IMR-90 (cell line): ENCODE measurements at regions not wholly inside any gene's neighbourhood (a gene's known extent, or its start where the extent isn't known, plus 50 kb on each side); places are given as distances from the start of the nearest gene placed in this dataset.

ENCODE experiments used
- ATAC-seq: fragments of 200-7000 bp; cut with Tn5 transposase; 2 replicates; pipeline ENCODE4 v1.9.1; 2020; ENCODE audit warnings: low read depth, mild to moderate bottlenecking, moderate library complexity
- BruUV-seq: library from RNA; stranded (reverse); fragments of 400-500 nt; replicated peaks from 2 replicates; lab custom pipeline; 2021; lab: Mats Ljungman, UMichigan
- CTCF ChIA-PET: fragments of 300-600 bp; formaldehyde crosslinking; extraction: SDS; loops from one replicate; lab custom pipeline; 2021; ENCODE audit warnings: antibody characterized with exemption; lab: Yijun Ruan, JAX
- POLR2A ChIA-PET: fragments of 300-600 bp; sonication (Branson Sonifier 250); formaldehyde crosslinking; loops from one replicate; lab custom pipeline; 2022; ENCODE audit warnings: antibody characterized with exemption; ENCODE audit not compliant: unreplicated experiment; lab: Charles Lee
- DNase-seq: peaks from one replicate; pipeline ENCODE4 v3.0.0; 2013
- H2AFZ ChIP-seq: replicated peaks from 2 replicates; pipeline ENCODE3; 2013; ENCODE audit warnings: low read length, mild to moderate bottlenecking; ENCODE audit not compliant: poor library complexity
- H2AK5ac ChIP-seq: 2 replicates; pipeline ENCODE4 v1.6.1; 2013; ENCODE audit warnings: low read depth, low read length, inconsistent platforms
- H2AK9ac ChIP-seq: replicated peaks from 2 replicates; pipeline ENCODE3; 2013; ENCODE audit warnings: mild to moderate bottlenecking, low read depth, low read length, moderate library complexity; ENCODE audit not compliant: poor library complexity
- H2BK120ac ChIP-seq: 2 replicates; pipeline ENCODE4 v1.6.1; 2013; ENCODE audit warnings: low read depth, low read length, inconsistent platforms
- H2BK15ac ChIP-seq: 3 replicates; pipeline ENCODE4 v1.6.1; 2013; ENCODE audit warnings: low read depth, low read length, inconsistent platforms
- H2BK20ac ChIP-seq: 2 replicates; pipeline ENCODE4 v1.6.1; 2013; ENCODE audit warnings: low read depth, mild to moderate bottlenecking, inconsistent platforms, low read length, moderate library complexity
- H2BK5ac ChIP-seq: 2 replicates; pipeline ENCODE4 v1.6.1; 2013; ENCODE audit warnings: mild to moderate bottlenecking, low read depth, low read length, inconsistent platforms; ENCODE audit not compliant: poor library complexity, severe bottlenecking
- H3K14ac ChIP-seq: replicated peaks from 2 replicates; pipeline ENCODE4 v1.6.1; 2013; ENCODE audit warnings: low read depth, low read length, inconsistent platforms
- H3K18ac ChIP-seq: 2 replicates; pipeline ENCODE4 v1.6.1; 2013; ENCODE audit warnings: low read depth, low read length, control low read depth
- H3K23ac ChIP-seq: 2 replicates; pipeline ENCODE4 v1.6.1; 2013; ENCODE audit warnings: low read depth, low read length, inconsistent platforms
- H3K27ac ChIP-seq: 2 replicates; pipeline ENCODE4 v1.5.1; 2013; ENCODE audit warnings: mild to moderate bottlenecking, control low read depth, low read length; ENCODE audit not compliant: insufficient read depth
- H3K27me3 ChIP-seq: 2 replicates; pipeline ENCODE4 v1.6.1; 2013; ENCODE audit warnings: low read length; ENCODE audit not compliant: control insufficient read depth, insufficient read depth
- H3K36me3 ChIP-seq: 2 replicates; pipeline ENCODE4 v1.6.1; 2013; ENCODE audit warnings: low read length, mixed read lengths; ENCODE audit not compliant: control insufficient read depth, insufficient read depth
- H3K4ac ChIP-seq: 2 replicates; pipeline ENCODE4 v1.6.1; 2013; ENCODE audit warnings: low read depth, low read length, inconsistent platforms
- H3K4me1 ChIP-seq: 2 replicates; pipeline ENCODE4 v1.6.1; 2013; ENCODE audit warnings: low read length, mixed read lengths; ENCODE audit not compliant: control insufficient read depth, insufficient read depth
- H3K4me2 ChIP-seq: 2 replicates; pipeline ENCODE4 v1.6.1; 2013; ENCODE audit warnings: low read depth, mild to moderate bottlenecking, control low read depth, low read length, moderate library complexity
- H3K4me3 ChIP-seq: 2 replicates; pipeline ENCODE4 v1.5.1; 2013; ENCODE audit warnings: low read depth, mild to moderate bottlenecking, control low read depth, low read length, moderate library complexity; ENCODE audit not compliant: insufficient read depth
- H3K56ac ChIP-seq: 2 replicates; pipeline ENCODE4 v1.6.1; 2013; ENCODE audit warnings: low read length, inconsistent platforms; ENCODE audit not compliant: insufficient read depth; ENCODE audit errors: extremely low read depth
- H3K79me1 ChIP-seq, 2 experiments: 2 replicates each; pipeline ENCODE4 v1.6.1; 2013; ENCODE audit warnings: low read length in 2 of 2, inconsistent platforms in 1 of 2, low read depth in 1 of 2
- H3K9ac ChIP-seq: 2 replicates; pipeline ENCODE4 v1.6.1; 2013; ENCODE audit warnings: low read depth, low read length, control low read depth
- H3K9me1 ChIP-seq: 2 replicates; pipeline ENCODE4 v1.6.1; 2013; ENCODE audit warnings: low read length, inconsistent platforms; ENCODE audit not compliant: insufficient read depth
- H3K9me3 ChIP-seq: 2 replicates; pipeline ENCODE4 v1.6.1; 2013; ENCODE audit warnings: low read length; ENCODE audit not compliant: control insufficient read depth, insufficient read depth
- H4K20me1 ChIP-seq: 2 replicates; pipeline ENCODE4 v1.6.1; 2013; ENCODE audit warnings: low read length, inconsistent platforms; ENCODE audit not compliant: insufficient read depth
- H4K5ac ChIP-seq: 2 replicates; pipeline ENCODE4 v1.6.1; 2013; ENCODE audit warnings: mild to moderate bottlenecking, low read depth, low read length, control low read depth
- H4K8ac ChIP-seq, 2 experiments: 2 replicates each; pipeline ENCODE4 v1.6.1; 2013; ENCODE audit warnings: low read depth in 2 of 2, low read length in 2 of 2, control low read depth in 1 of 2, inconsistent platforms in 1 of 2
- H4K91ac ChIP-seq: 2 replicates; pipeline ENCODE4 v1.6.1; 2013; ENCODE audit warnings: low read depth, low read length, inconsistent platforms; ENCODE audit not compliant: insufficient read depth
- CEBPB ChIP-seq: IDR thresholded peaks from 2 replicates; pipeline ENCODE4 v1.6.1; 2012; ENCODE audit warnings: low read depth, low read length, improper control_type of control experiment
- CHD1 ChIP-seq: IDR thresholded peaks from 2 replicates; pipeline ENCODE4 v1.6.1; 2012; ENCODE audit warnings: low read depth, low read length, improper control_type of control experiment
- CTCF ChIP-seq: conservative IDR thresholded peaks from 2 replicates; pipeline ENCODE4 v1.5.1; 2012; ENCODE audit warnings: mild to moderate bottlenecking, low read depth, low read length, improper control_type of control experiment
- ELK1 ChIP-seq: fragments of 150-350 bp; IDR thresholded peaks from 2 replicates; pipeline ENCODE4 v1.6.1; 2016; ENCODE audit warnings: low read depth, mild to moderate bottlenecking, low read length, moderate library complexity, borderline replicate concordance
- FOS ChIP-seq: fragments of 150-350 bp; IDR thresholded peaks from 2 replicates; pipeline ENCODE4 v1.6.1; 2016; ENCODE audit warnings: low read depth, low read length
- MAFK ChIP-seq: IDR thresholded peaks from 2 replicates; pipeline ENCODE4 v1.6.1; 2012; ENCODE audit warnings: low read depth, low read length, improper control_type of control experiment
- MAZ ChIP-seq: IDR thresholded peaks from 2 replicates; pipeline ENCODE4 v1.6.1; 2012; ENCODE audit warnings: low read depth, mild to moderate bottlenecking, low read length, improper control_type of control experiment, moderate library complexity, borderline replicate concordance
- MXI1 ChIP-seq: IDR thresholded peaks from 2 replicates; pipeline ENCODE4 v1.6.1; 2012; ENCODE audit warnings: low read depth, mild to moderate bottlenecking, low read length, moderate library complexity, borderline replicate concordance
- NFE2L2 ChIP-seq: fragments of 150-350 bp; IDR thresholded peaks from 2 replicates; pipeline ENCODE4 v1.6.1; 2016; ENCODE audit warnings: low read depth, mild to moderate bottlenecking, low read length
- POLR2A ChIP-seq: IDR thresholded peaks from 2 replicates; pipeline ENCODE4 v1.6.1; 2012; ENCODE audit warnings: mild to moderate bottlenecking, low read depth, low read length
- RAD21 ChIP-seq: IDR thresholded peaks from 2 replicates; pipeline ENCODE4 v1.6.1; 2012; ENCODE audit warnings: low read length, improper control_type of control experiment
- RFX5 ChIP-seq: IDR thresholded peaks from 2 replicates; pipeline ENCODE4 v1.8.0; 2012; ENCODE audit warnings: low read depth, mild to moderate bottlenecking, low read length, moderate library complexity
- SMC3 ChIP-seq: fragments of 150-350 bp; IDR thresholded peaks from 2 replicates; pipeline ENCODE4 v1.6.1; 2016; ENCODE audit warnings: low read depth, mild to moderate bottlenecking, antibody characterized with exemption, low read length, moderate library complexity
- WGBS, 2 experiments: methylation state at CpG; one replicate each; pipeline versions ENCODE4 v1.1.5 to v1.1.7; 2013; ENCODE audit warnings: missing lambda C conversion rate in 2 of 2; ENCODE audit not compliant: insufficient read length in 1 of 2; ENCODE audit errors: extremely low coverage in 2 of 2; 5-methylcytosine and 5-hydroxymethylcytosine counted together
- dilution Hi-C: fragments of 300-500 bp; cut with HindIII; formaldehyde crosslinking; loops from one replicate; pipeline ENCODE4 v1.14.3; 2018; ENCODE audit warnings: low sequenced_read_pairs; ENCODE audit not compliant: unreplicated experiment
- in situ Hi-C: fragments of 300-500 bp; cut with MboI; formaldehyde crosslinking; loops from 3 replicates; pipeline ENCODE4 v1.14.3; 2019; ENCODE audit warnings: low sequenced_read_pairs, inconsistent platforms, mixed read lengths
- intact Hi-C: fragments of 100-400 bp; cut with micrococcal nuclease; formaldehyde crosslinking; loops from 2 replicates; pipeline ENCODE4 v1.10.0; 2022

DNA sequence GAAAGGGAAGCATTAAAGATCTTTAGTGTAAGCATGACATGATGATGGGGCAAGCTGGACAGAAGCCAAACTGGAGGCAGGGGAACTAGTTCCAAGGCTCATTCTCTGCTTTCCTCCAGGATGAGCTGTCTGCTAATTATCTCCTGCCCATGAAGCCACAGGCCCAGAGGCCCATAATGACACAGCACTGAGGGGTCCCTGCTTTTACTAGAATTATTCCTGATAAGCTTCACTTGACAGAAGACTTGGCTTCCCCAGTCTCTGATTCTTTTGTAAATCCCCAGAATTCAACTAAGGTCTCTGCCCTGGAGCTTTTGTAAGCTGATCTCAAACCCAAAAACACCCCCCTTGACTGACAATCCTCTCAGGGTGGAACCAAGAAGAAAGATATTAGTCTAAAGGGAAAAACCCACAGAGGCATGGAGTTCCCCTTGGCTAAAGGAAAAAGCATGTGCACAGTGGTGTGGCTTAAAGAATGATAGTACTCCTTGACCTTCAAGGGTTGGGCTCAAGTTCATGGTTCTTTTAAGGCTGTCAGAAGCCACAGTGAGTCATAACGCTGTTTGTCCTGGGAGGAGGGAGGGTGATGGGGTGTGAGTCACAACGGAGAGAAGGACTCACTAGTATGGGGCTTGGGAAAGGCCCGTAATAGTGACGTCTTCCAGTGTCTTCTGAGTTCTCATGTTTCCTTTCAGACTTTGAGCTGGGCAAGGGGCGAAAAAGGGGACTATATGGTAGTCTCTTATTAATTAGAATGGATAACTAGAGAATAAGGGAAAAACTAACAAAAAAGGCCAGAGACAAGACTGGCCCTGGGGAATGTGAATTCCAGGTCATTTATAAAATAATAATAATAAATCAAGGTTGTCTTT, 146.0 kb upstream of the CPEB2 start:
- no TSS peak for BruUV-seq
- no peaks in the 10 kb centered on the region for H3K9me1 ChIP-seq
- H3K79me1 ChIP-seq, result no peaks in the 10 kb centered on the region
- H3K14ac ChIP-seq, result no peak overlapping the region
- no peak overlapping the region for H3K56ac ChIP-seq
- H3K18ac ChIP-seq, result peak overlapping the region; percentile 76; the same call in 1 of the 2 replicates
- H3K4me3 ChIP-seq, result no peak overlapping the region
- peak overlapping the region; percentile 4; the same call in 1 of the 2 replicates for H3K4ac ChIP-seq
- H2AFZ ChIP-seq, result peak overlapping the region; percentile 19
- no peak overlapping the region for H3K23ac ChIP-seq
- peak overlapping the region; percentile 66; the same call in 1 of the 2 replicates for H2BK20ac ChIP-seq
- H2BK5ac ChIP-seq, result peak overlapping the region; percentile 73
- H3K4me2 ChIP-seq, result no peak overlapping the region
- H3K36me3 ChIP-seq, result no peaks in the 10 kb centered on the region
- dilution Hi-C loops (no loop called here), intact Hi-C loops (loop anchor here (1.0 to 10.0 kb wide), 2 partner anchors 146 to 1201 kb away; partner anchors contain the start of gene CPEB2), in situ Hi-C loops (loop anchor here (25.0 kb wide), 1 partner anchor 606 kb away; the partner anchor contains the start of gene CC2D2A)
- H3K27ac ChIP-seq, result peak overlapping the region; percentile 53
- peak overlapping the region in 1 of 2 experiments; percentile 71; a peak in 1 of 4 replicates for H4K8ac ChIP-seq
- H2AK5ac ChIP-seq, result no peak overlapping the region
- no peaks in the 10 kb centered on the region for H3K9me3 ChIP-seq
- H2BK120ac ChIP-seq, result peak overlapping the region; percentile 58; the same call in 1 of the 2 replicates
- no peak overlapping the region for H4K5ac ChIP-seq
- H4K20me1 ChIP-seq, result no peaks in the 10 kb centered on the region
- H2AK9ac ChIP-seq, result no peak overlapping the region
- ATAC-seq, result peak; percentile 97
- H3K27me3 ChIP-seq, result no peaks in the 10 kb centered on the region; the same call in 1 of the 2 replicates
- WGBS, 2 experiments, result 17% methylated on average over 3 of the region's 5 CpGs; no CpG with 5 or more reads in 1 of the 2 experiments
- H2BK15ac ChIP-seq, result peak overlapping the region; percentile 79; the same call in 1 of the 3 replicates
- ChIA-PET POLR2A (interaction anchor here (0.5 kb wide), 1 partner anchor 376 kb away, joined by 3 read pairs; no protein-coding TSS in a partner anchor), CTCF (no interaction called here)
- H3K4me1 ChIP-seq, result peaks cover 5% of the 10 kb centered on the region
- peak; percentile 100 for DNase-seq
- no peak overlapping the region for H3K9ac ChIP-seq
- peak overlapping the region; percentile 77 for H4K91ac ChIP-seq
- no peak; the same call in 1 of the 2 replicates for TF ChIP-seq MXI1
- TF ChIP-seq MAZ, result peak; percentile 77; the same call in 1 of the 2 replicates
- TF ChIP-seq POLR2A, result no peak
- no peak for TF ChIP-seq MAFK
- no peak for TF ChIP-seq RFX5
- TF ChIP-seq SMC3, result no peak
- TF ChIP-seq NFE2L2, result no peak
- TF ChIP-seq CEBPB, result peak; percentile 55
- TF ChIP-seq CHD1, result no peak
- TF ChIP-seq CTCF, result no peak
- TF ChIP-seq RAD21, result no peak
- peak; percentile 99 for TF ChIP-seq FOS
- TF ChIP-seq ELK1, result no peak
